Endodermal cell (in vitro differentiated cells): ENCODE measurements at regions not wholly inside any gene's neighbourhood (a gene's known extent, or its start where the extent isn't known, plus 50 kb on each side); places are given as distances from the start of the nearest gene placed in this dataset.
A peak's percentile ranks its signal among the peaks of the same experiment; 100 is the strongest.

ENCODE experiments used
- DNase-seq: peaks from one replicate; pipeline ENCODE4 v3.0.0-alpha.2; 2017
- H3K27ac ChIP-seq: 2 replicates; pipeline ENCODE4 v1.5.1; 2013; ENCODE audit warnings: mild to moderate bottlenecking, low read depth, low read length, moderate library complexity
- H3K27me3 ChIP-seq: 2 replicates; pipeline ENCODE4 v1.6.1; 2013; ENCODE audit warnings: mild to moderate bottlenecking, low read length, moderate library complexity; ENCODE audit not compliant: insufficient read depth, control insufficient read depth, poor library complexity, severe bottlenecking
- H3K36me3 ChIP-seq: 2 replicates; pipeline ENCODE4 v1.7.0; 2013; ENCODE audit warnings: mild to moderate bottlenecking, low read length, moderate library complexity; ENCODE audit not compliant: control insufficient read depth, insufficient read depth
- H3K4me1 ChIP-seq: one replicate; pipeline ENCODE4 v1.7.0; 2013; ENCODE audit warnings: low read length; ENCODE audit not compliant: control insufficient read depth, insufficient read depth
- H3K4me3 ChIP-seq: 2 replicates; pipeline ENCODE4 v1.5.1; 2013; ENCODE audit warnings: mild to moderate bottlenecking, low read length, moderate library complexity
- H3K9ac ChIP-seq: 2 replicates; pipeline ENCODE4 v1.6.1; 2013; ENCODE audit warnings: mild to moderate bottlenecking, low read length, moderate library complexity; ENCODE audit not compliant: poor library complexity, severe bottlenecking; ENCODE audit errors: extremely low read depth
- H3K9me3 ChIP-seq: 2 replicates; pipeline ENCODE4 v1.6.1; 2013; ENCODE audit warnings: mild to moderate bottlenecking, low read length, moderate library complexity; ENCODE audit not compliant: control insufficient read depth
- H3K27ac Mint-ChIP-seq: 2 replicates; pipeline ENCODE4 v1.8.0; 2020; ENCODE audit warnings: mixed read lengths
- H3K27me3 Mint-ChIP-seq: 2 replicates; pipeline ENCODE4 v1.8.0; 2021; ENCODE audit warnings: mild to moderate bottlenecking, mixed read lengths; ENCODE audit not compliant: insufficient read depth
- H3K36me3 Mint-ChIP-seq: 2 replicates; pipeline ENCODE4 v1.8.0; 2020; ENCODE audit warnings: low read depth, mixed read lengths
- H3K4me1 Mint-ChIP-seq: 2 replicates; pipeline ENCODE4 v1.8.0; 2020; ENCODE audit warnings: mixed read lengths
- H3K4me3 Mint-ChIP-seq: 2 replicates; pipeline ENCODE4 v1.8.0; 2020; ENCODE audit warnings: mild to moderate bottlenecking, moderate library complexity, mixed read lengths
- H3K9me3 Mint-ChIP-seq: 2 replicates; pipeline ENCODE4 v1.8.0; 2020; ENCODE audit warnings: mild to moderate bottlenecking, mixed read lengths
- CTCF ChIP-seq: fragments of 200-600 bp; sonication (generic); conservative IDR thresholded peaks from 2 replicates; pipeline ENCODE4 v1.5.0; 2021; ENCODE audit warnings: antibody characterized with exemption, mild to moderate bottlenecking
- WGBS, 2 experiments: methylation state at CpG; one replicate each; pipeline versions ENCODE4 v1.1.5 to v1.1.7; 2013; ENCODE audit warnings: missing lambda C conversion rate in 2 of 2, mixed read lengths in 1 of 2; ENCODE audit not compliant: insufficient coverage in 1 of 2, insufficient read length in 1 of 2; 5-methylcytosine and 5-hydroxymethylcytosine counted together

GRCh38 chr5:3006961-3007551 is 255.6 kb upstream of the IRX2 start:
- no peaks in the 10 kb centered on the region for H3K4me1 Mint-ChIP-seq
- H3K4me1 ChIP-seq, result no peaks in the 10 kb centered on the region
- H3K9ac ChIP-seq, result no peak overlapping the region
- H3K9me3 Mint-ChIP-seq, result peaks cover 4% of the 10 kb centered on the region
- no peak overlapping the region for H3K27ac ChIP-seq
- H3K27ac Mint-ChIP-seq, result no peak overlapping the region
- H3K27me3 ChIP-seq, result no peaks in the 10 kb centered on the region
- peaks cover under 1% of the 10 kb centered on the region for H3K9me3 ChIP-seq
- no peaks in the 10 kb centered on the region for H3K36me3 Mint-ChIP-seq
- TF ChIP-seq CTCF, result no peak
- WGBS, 2 experiments, result 84 to 86% methylated on average over 7 to 11 of the region's 11 CpGs
- H3K4me3 ChIP-seq, result no peak overlapping the region
- peaks cover 5% of the 10 kb centered on the region for H3K27me3 Mint-ChIP-seq
- peak; percentile 26 for DNase-seq
- H3K4me3 Mint-ChIP-seq, result no peak overlapping the region
- H3K36me3 ChIP-seq, result no peaks in the 10 kb centered on the region

GRCh38 chr5:3006526-3006925 is 255.0 kb upstream of the IRX2 start:
- no peak overlapping the region for H3K4me3 Mint-ChIP-seq
- no peaks in the 10 kb centered on the region for H3K36me3 Mint-ChIP-seq
- H3K9me3 ChIP-seq, result peaks cover 5% of the 10 kb centered on the region
- no peak overlapping the region for H3K9ac ChIP-seq
- H3K27me3 ChIP-seq, result no peaks in the 10 kb centered on the region
- no peak overlapping the region for H3K4me3 ChIP-seq
- no peak for TF ChIP-seq CTCF
- no peaks in the 10 kb centered on the region for H3K4me1 ChIP-seq
- no peaks in the 10 kb centered on the region for H3K36me3 ChIP-seq
- H3K27ac ChIP-seq, result no peak overlapping the region
- peaks cover 9% of the 10 kb centered on the region for H3K9me3 Mint-ChIP-seq
- H3K27me3 Mint-ChIP-seq, result peaks cover 5% of the 10 kb centered on the region
- no peaks in the 10 kb centered on the region for H3K4me1 Mint-ChIP-seq
- DNase-seq, result peak; percentile 13
- WGBS, 2 experiments, result 93 to 100% methylated on average over 6 to 7 of the region's 7 CpGs
- H3K27ac Mint-ChIP-seq, result no peak overlapping the region

GRCh38 chr5:3004361-3005080 is 253.0 kb upstream of the IRX2 start:
- H3K9me3 Mint-ChIP-seq, result peaks cover 10% of the 10 kb centered on the region
- TF ChIP-seq CTCF, result no peak
- H3K36me3 Mint-ChIP-seq, result no peaks in the 10 kb centered on the region
- H3K4me1 Mint-ChIP-seq, result no peaks in the 10 kb centered on the region
- peaks cover 5% of the 10 kb centered on the region for H3K9me3 ChIP-seq
- H3K27ac Mint-ChIP-seq, result no peak overlapping the region
- no peak overlapping the region for H3K27ac ChIP-seq
- no peak overlapping the region for H3K4me3 Mint-ChIP-seq
- WGBS, 2 experiments, result 93 to 98% methylated on average over 5 to 9 of the region's 9 CpGs
- no peaks in the 10 kb centered on the region for H3K27me3 ChIP-seq
- no peaks in the 10 kb centered on the region for H3K36me3 ChIP-seq
- DNase-seq, result peak; percentile 16
- no peaks in the 10 kb centered on the region for H3K4me1 ChIP-seq
- H3K9ac ChIP-seq, result no peak overlapping the region
- H3K27me3 Mint-ChIP-seq, result peaks cover 7% of the 10 kb centered on the region
- no peak overlapping the region for H3K4me3 ChIP-seq
